GM12891 (cell line): ENCODE measurements at regions not wholly inside any gene's neighbourhood (a gene's known extent, or its start where the extent isn't known, plus 50 kb on each side); places are given as distances from the start of the nearest gene placed in this dataset.

ENCODE experiments used
- POLR2A ChIP-seq: IDR thresholded peaks from 2 replicates; pipeline ENCODE4 v1.6.1; 2011; ENCODE audit warnings: low read depth, low read length, control low read depth
- POLR2AphosphoS5 ChIP-seq: IDR thresholded peaks from 2 replicates; pipeline ENCODE4 v1.6.1; 2011; ENCODE audit warnings: low read depth, low read length, control low read depth
- TAF1 ChIP-seq: IDR thresholded peaks from 2 replicates; pipeline ENCODE4 v1.6.1; 2011; ENCODE audit warnings: low read depth, low read length, control low read depth

- TF ChIP-seq TAF1 (no peak), POLR2A (no peak), POLR2AphosphoS5 (no peak)
Measured at GRCh38 chr5:125346316-125346715, 599.9 kb upstream of the ZNF608 start.
